NT2/D1 (cell line): ENCODE measurements at regions not wholly inside any gene's neighbourhood (a gene's known extent, or its start where the extent isn't known, plus 50 kb on each side); places are given as distances from the start of the nearest gene placed in this dataset.

Experiments
- YY1 ChIP-seq: IDR thresholded peaks from 2 replicates; pipeline ENCODE4 v1.6.1; 2011; ENCODE audit not compliant: insufficient read length, insufficient read depth
- ZNF274 ChIP-seq: IDR thresholded peaks from 2 replicates; pipeline ENCODE4 v1.6.1; 2011; ENCODE audit warnings: mild to moderate bottlenecking, low read depth, low read length

- TF ChIP-seq YY1 (no peak), ZNF274 (no peak)
These were observed 1182.5 kb downstream of the MRPL39 start for GRCh38 chr21:24424776-24425175.
